SK-N-MC (cell line): ENCODE measurements at regions not wholly inside any gene's neighbourhood (a gene's known extent, or its start where the extent isn't known, plus 50 kb on each side); places are given as distances from the start of the nearest gene placed in this dataset.

Experiments used
- DNase-seq: peaks from one replicate; pipeline ENCODE4 v3.0.0-alpha.2; 2011; ENCODE audit warnings: low read depth, low spot score
- H3K27ac ChIP-seq: fragments of 200-600 bp; sonication (generic); 2 replicates; pipeline ENCODE4 v1.5.1; 2016; ENCODE audit warnings: mixed run types
- H3K36me3 ChIP-seq: fragments of 200-600 bp; sonication (generic); 2 replicates; pipeline ENCODE4 v1.6.1; 2017; ENCODE audit warnings: antibody characterized with exemption, low read length, mixed read lengths; ENCODE audit not compliant: insufficient read depth
- H3K4me3 ChIP-seq: fragments of 200-600 bp; sonication (generic); 2 replicates; pipeline ENCODE4 v1.5.1; 2016
- H3K9ac ChIP-seq: fragments of 200-600 bp; sonication (generic); 2 replicates; pipeline ENCODE4 v1.8.0; 2017; ENCODE audit warnings: mixed run types, mixed read lengths; ENCODE audit not compliant: insufficient read length
- H3K9me3 ChIP-seq: fragments of 200-600 bp; sonication (generic); 2 replicates; pipeline ENCODE4 v1.6.1; 2017; ENCODE audit warnings: low read depth, mild to moderate bottlenecking, antibody characterized with exemption, low read length, moderate library complexity, mixed read lengths
- EZH2 ChIP-seq: fragments of 200-600 bp; sonication (generic); IDR thresholded peaks from one replicate; pipeline ENCODE4 v1.6.1; 2017; ENCODE audit warnings: antibody characterized with exemption
- FOXP2 ChIP-seq: optimal IDR thresholded peaks from 2 replicates; pipeline ENCODE3; 2011; ENCODE audit warnings: mild to moderate bottlenecking, moderate library complexity; ENCODE audit not compliant: insufficient read depth; ENCODE audit errors: extremely low read length, control extremely low read depth
- POLR2AphosphoS5 ChIP-seq: IDR thresholded peaks from 2 replicates; pipeline ENCODE4 v1.6.1; 2012; ENCODE audit warnings: mild to moderate bottlenecking, low read depth, low read length, borderline replicate concordance

- TF ChIP-seq EZH2 (no peak), FOXP2 (no peak), POLR2AphosphoS5 (no peak)
- Histone ChIP-seq H3K4me3 (no peak overlapping the region), H3K36me3 (no peaks in the 10 kb centered on the region), H3K9me3 (no peaks in the 10 kb centered on the region), H3K9ac (no peak overlapping the region), H3K27ac (no peak overlapping the region)
- DNase-seq: no peak
Measured at GRCh38 chr4:100795581-100795980, 277.8 kb upstream of the EMCN start.

- no peak overlapping the region for H3K9ac ChIP-seq
- TF ChIP-seq POLR2AphosphoS5: no peak
- TF ChIP-seq FOXP2: no peak
- no peak for TF ChIP-seq EZH2
- no peaks in the 10 kb centered on the region for H3K36me3 ChIP-seq
- no peak overlapping the region for H3K4me3 ChIP-seq
- DNase-seq: no peak
- no peaks in the 10 kb centered on the region for H3K9me3 ChIP-seq
- no peak overlapping the region for H3K27ac ChIP-seq
Measured at GRCh38 chr4:100790836-100791615, 273.2 kb upstream of the EMCN start.

- no peak for TF ChIP-seq EZH2
- no peak for TF ChIP-seq FOXP2
- TF ChIP-seq POLR2AphosphoS5: no peak
- no peak overlapping the region for H3K4me3 ChIP-seq
- H3K27ac ChIP-seq: no peak overlapping the region
- no peak overlapping the region for H3K9ac ChIP-seq
- H3K9me3 ChIP-seq: no peaks in the 10 kb centered on the region
- DNase-seq: no peak
- H3K36me3 ChIP-seq: no peaks in the 10 kb centered on the region
Measured at GRCh38 chr4:100789991-100790390, 272.2 kb upstream of the EMCN start.

GRCh38 chr4:100786481-100786880, 268.7 kb upstream of the EMCN start:
- TF ChIP-seq FOXP2 (no peak), POLR2AphosphoS5 (no peak), EZH2 (no peak)
- Histone ChIP-seq H3K4me3 (no peak overlapping the region), H3K9ac (no peak overlapping the region), H3K9me3 (no peaks in the 10 kb centered on the region), H3K36me3 (no peaks in the 10 kb centered on the region), H3K27ac (no peak overlapping the region)
- no peak for DNase-seq

GRCh38 chr4:100782356-100782755, 264.5 kb upstream of the EMCN start:
- Histone ChIP-seq H3K36me3 (no peaks in the 10 kb centered on the region), H3K9me3 (no peaks in the 10 kb centered on the region), H3K9ac (no peak overlapping the region), H3K4me3 (no peak overlapping the region), H3K27ac (no peak overlapping the region)
- DNase-seq: no peak
- no peak for TF ChIP-seq POLR2AphosphoS5
- TF ChIP-seq FOXP2: no peak
- TF ChIP-seq EZH2: no peak

- Histone ChIP-seq H3K9me3 (no peaks in the 10 kb centered on the region), H3K27ac (no peak overlapping the region), H3K36me3 (no peaks in the 10 kb centered on the region), H3K4me3 (no peak overlapping the region), H3K9ac (no peak overlapping the region)
- TF ChIP-seq EZH2 (no peak), POLR2AphosphoS5 (no peak)
- DNase-seq: no peak
Measured at GRCh38 chr4:100781435-100781834, 263.6 kb upstream of the EMCN start.

GRCh38 chr4:100780126-100780525, 262.3 kb upstream of the EMCN start:
- TF ChIP-seq POLR2AphosphoS5 (no peak), EZH2 (no peak), FOXP2 (no peak)
- Histone ChIP-seq H3K27ac (no peak overlapping the region), H3K4me3 (no peak overlapping the region), H3K9ac (no peak overlapping the region), H3K36me3 (no peaks in the 10 kb centered on the region), H3K9me3 (no peaks in the 10 kb centered on the region)
- no peak for DNase-seq

- no peak overlapping the region for H3K4me3 ChIP-seq
- H3K27ac ChIP-seq: no peak overlapping the region
- no peaks in the 10 kb centered on the region for H3K9me3 ChIP-seq
- no peak for DNase-seq
- H3K36me3 ChIP-seq: no peaks in the 10 kb centered on the region
- no peak overlapping the region for H3K9ac ChIP-seq
- TF ChIP-seq FOXP2 (no peak), POLR2AphosphoS5 (no peak), EZH2 (no peak)
Measured at GRCh38 chr4:100778431-100778830, 260.6 kb upstream of the EMCN start.

- H3K27ac ChIP-seq: no peak overlapping the region
- TF ChIP-seq FOXP2 (no peak), POLR2AphosphoS5 (no peak), EZH2 (no peak)
- H3K36me3 ChIP-seq: no peaks in the 10 kb centered on the region
- no peak overlapping the region for H3K4me3 ChIP-seq
- DNase-seq: no peak
- H3K9me3 ChIP-seq: no peaks in the 10 kb centered on the region
- H3K9ac ChIP-seq: no peak overlapping the region
Measured at GRCh38 chr4:100762738-100763137, 244.9 kb upstream of the EMCN start.
